T1000 (cell line): ENCODE measurements at regions not wholly inside any gene's neighbourhood (a gene's known extent, or its start where the extent isn't known, plus 50 kb on each side); places are given as distances from the start of the nearest gene placed in this dataset.

Experiments used
- DNase-seq: peaks from one replicate; lab custom pipeline; 2025; ENCODE audit warnings: mixed read lengths; lab: John Stamatoyannopoulos, UW

GRCh38 chr5:174336479-174336878 lies 291.0 kb downstream of the NSG2 start:
- no peak for DNase-seq

GRCh38 chr5:174337276-174338184 lies 292.0 kb downstream of the NSG2 start:
- DNase-seq: no peak

GRCh38 chr5:174338185-174339010 lies 292.9 kb downstream of the NSG2 start:
- no peak for DNase-seq

- DNase-seq: no peak
Measured at GRCh38 chr5:174339130-174339529, 293.6 kb downstream of the NSG2 start.

- no peak for DNase-seq
Measured at GRCh38 chr5:174340226-174340625, 294.7 kb downstream of the NSG2 start.

GRCh38 chr5:174342696-174343095 lies 297.2 kb downstream of the NSG2 start:
- DNase-seq: no peak

- no peak for DNase-seq
Measured at GRCh38 chr5:174343826-174344225, 298.3 kb downstream of the NSG2 start.

GRCh38 chr5:174344335-174344734 lies 298.8 kb downstream of the NSG2 start:
- no peak for DNase-seq

- DNase-seq: no peak
Measured at GRCh38 chr5:174347183-174347582, 301.7 kb downstream of the NSG2 start.

GRCh38 chr5:174348311-174348981 lies 302.9 kb downstream of the NSG2 start:
- DNase-seq: no peak

- DNase-seq: no peak
Measured at GRCh38 chr5:174352681-174353080, 307.2 kb downstream of the NSG2 start.

- DNase-seq: no peak
Measured at GRCh38 chr5:174354571-174354970, 309.1 kb downstream of the NSG2 start.

GRCh38 chr5:174355208-174355612 lies 309.7 kb downstream of the NSG2 start:
- peak; percentile 46 for DNase-seq

- no peak for DNase-seq
Measured at GRCh38 chr5:174355995-174356394, 310.5 kb downstream of the NSG2 start.

GRCh38 chr5:174356536-174356935 lies 311.0 kb downstream of the NSG2 start:
- no peak for DNase-seq

- DNase-seq: no peak
Measured at GRCh38 chr5:174358276-174358675, 312.8 kb downstream of the NSG2 start.

- no peak for DNase-seq
Measured at GRCh38 chr5:174359071-174359470, 313.6 kb downstream of the NSG2 start.

GRCh38 chr5:174362514-174362913 lies 317.0 kb downstream of the NSG2 start:
- no peak for DNase-seq

GRCh38 chr5:174363934-174364333 lies 318.4 kb downstream of the NSG2 start:
- no peak for DNase-seq

- no peak for DNase-seq
Measured at GRCh38 chr5:174364676-174365075, 319.2 kb downstream of the NSG2 start.

- DNase-seq: peak; percentile 48
Measured at GRCh38 chr5:174371600-174372094, 326.1 kb downstream of the NSG2 start.

- DNase-seq: no peak
Measured at GRCh38 chr5:174374206-174374605, 328.7 kb downstream of the NSG2 start.
